ENCODE measurements at regions not wholly inside any gene's neighbourhood (a gene's known extent, or its start where the extent isn't known, plus 50 kb on each side); places are given as distances from the start of the nearest gene placed in this dataset.

- RAD21 ChIA-PET (ENCODE audit: low non-redundant PET in 1 of 2, low total read pairs in 2 of 2, uncharacterized antibody in 2 of 2, unreplicated experiment in 2 of 2), result no interaction called here
- BruUV-seq (replicated peaks), result no TSS peak
- intact Hi-C loops (cut with micrococcal nuclease), result no loop called here
- Histone ChIP-seq H3K4me3 (replicated peaks in 1 of 2; ENCODE audit: low read depth in 1 of 2, low read length in 2 of 2) (no peak overlapping the region), H3K27ac (ENCODE audit: low read depth, low read length) (no peak overlapping the region), H3K9me3 (ENCODE audit: control insufficient read depth in 1 of 2, insufficient read depth in 1 of 2, low read depth in 1 of 2, low read length in 2 of 2) (no peaks in the 10 kb centered on the region), H2AFZ (ENCODE audit: low read depth, low read length, poor library complexity, severe bottlenecking) (no peak overlapping the region), H3K79me2 (ENCODE audit: insufficient read depth, low read length) (no peaks in the 10 kb centered on the region), H3K36me3 (ENCODE audit: control insufficient read depth in 1 of 2, insufficient read depth in 2 of 2, low read length in 2 of 2) (no peaks in the 10 kb centered on the region), H3K4me2 (ENCODE audit: low read length) (no peak overlapping the region), H3K9me2 (ENCODE audit: insufficient read depth) (no peaks in the 10 kb centered on the region), H3K4me1 (ENCODE audit: control insufficient read depth in 1 of 2, insufficient read depth in 2 of 2, low read length in 2 of 2) (no peaks in the 10 kb centered on the region), H4K20me1 (ENCODE audit: insufficient read depth) (no peaks in the 10 kb centered on the region), H3K9ac (ENCODE audit: low read length) (no peak overlapping the region), H3K27me3 (ENCODE audit: insufficient read depth, low read length) (peaks cover 12% of the 10 kb centered on the region; the same call in 1 of the 2 replicates)
- DNase-seq (ENCODE audit: low read depth, low spot score) (no peak), ATAC-seq (no peak)
- CTCF ChIA-PET, result no interaction called here
- TF ChIP-seq FOSL1 (IDR thresholded peaks at IDR 0.05; ENCODE audit: low read depth) (no peak), POLR2A (IDR thresholded peaks at IDR 0.05; ENCODE audit: borderline replicate concordance, extremely low read depth, insufficient read depth, insufficient read length) (no peak), YY1 (IDR thresholded peaks at IDR 0.05; ENCODE audit: extremely low read depth, insufficient replicate concordance, low read depth, low read length) (no peak), JUND (IDR thresholded peaks at IDR 0.05) (no peak), POLR2AphosphoS5 (IDR thresholded peaks at IDR 0.05; ENCODE audit: low read depth, low read length) (no peak), RAD21 (IDR thresholded peaks at IDR 0.05; ENCODE audit: low read depth) (no peak), SP1 (IDR thresholded peaks at IDR 0.05; ENCODE audit: low read depth) (no peak), ELF1 (IDR thresholded peaks at IDR 0.05; ENCODE audit: borderline replicate concordance, low read depth) (no peak), EZH2 (IDR thresholded peaks at IDR 0.05) (no peak), ZNF274 (IDR thresholded peaks at IDR 0.05; ENCODE audit: low read depth, low read length) (no peak), CBX3 (IDR thresholded peaks at IDR 0.05; ENCODE audit: low read depth) (no peak), CEBPB (IDR thresholded peaks at IDR 0.05; ENCODE audit: low read depth) (no peak), TCF7L2 (IDR thresholded peaks at IDR 0.05; ENCODE audit: borderline replicate concordance, extremely low read depth, insufficient read depth, insufficient read length) (no peak), SRF (IDR thresholded peaks at IDR 0.05; ENCODE audit: low read depth) (no peak), MAX (IDR thresholded peaks at IDR 0.05) (no peak)
- POLR2A ChIA-PET, result no interaction called here
These were observed 183.5 kb downstream of the PHETA1 start for GRCh38 chr12:111185206-111185888.
